ENCODE measurements at regions not wholly inside any gene's neighbourhood (a gene's known extent, or its start where the extent isn't known, plus 50 kb on each side); places are given as distances from the start of the nearest gene placed in this dataset.

DNA sequence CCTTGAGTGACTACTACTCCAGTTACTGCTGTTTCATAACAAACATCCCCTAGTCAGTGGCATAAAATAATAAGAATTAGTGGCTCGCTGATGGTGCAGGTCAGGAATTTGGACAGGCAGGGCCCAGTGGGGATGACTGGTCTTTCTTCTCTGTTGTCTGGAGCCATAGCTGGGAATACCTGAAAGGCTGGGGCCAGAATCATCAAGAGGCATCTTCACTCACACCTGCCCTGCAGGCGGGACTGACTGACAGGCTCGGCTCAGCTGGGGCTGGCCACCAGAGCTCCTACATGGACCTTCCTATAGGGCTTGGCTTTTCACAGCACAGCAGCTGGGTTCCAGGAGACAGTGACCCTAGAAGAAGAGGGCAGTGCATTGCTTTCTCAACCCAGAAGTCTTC is 148.8 kb upstream of the ATP10A start:
- H2AK5ac ChIP-seq (ENCODE audit: low read length): no peak overlapping the region
- H2BK120ac ChIP-seq (ENCODE audit: insufficient read depth, low read length, poor library complexity): no peak overlapping the region
- H3K23ac ChIP-seq (ENCODE audit: low read length): no peak overlapping the region
- H2BK5ac ChIP-seq (ENCODE audit: low read depth, low read length, poor library complexity): no peak overlapping the region
- H3K27me3 ChIP-seq (ENCODE audit: insufficient read depth, low read length): no peaks in the 10 kb centered on the region
- H3K18ac ChIP-seq (ENCODE audit: low read length): no peak overlapping the region
- H3K4me3 ChIP-seq (ENCODE audit: low read depth, low read length): no peak overlapping the region
- H2AFZ ChIP-seq (ENCODE audit: insufficient read depth, low read length, poor library complexity): no peak overlapping the region
- H3K9ac ChIP-seq (ENCODE audit: low read length): no peak overlapping the region
- no peaks in the 10 kb centered on the region for H3K9me3 ChIP-seq (ENCODE audit: insufficient read depth, low read depth, low read length)
- no CpG with 5 or more reads among the region's 3 CpGs for WGBS (ENCODE audit: extremely low coverage, insufficient coverage, insufficient read length)
- peak overlapping the region; percentile 59 for H4K91ac ChIP-seq (ENCODE audit: low read depth, low read length)
- peaks cover 8% of the 10 kb centered on the region for H3K79me1 ChIP-seq (ENCODE audit: low read length)
- no peak overlapping the region for H3K4me2 ChIP-seq (ENCODE audit: low read length)
- H3K36me3 ChIP-seq (ENCODE audit: control insufficient read depth in 1 of 2, insufficient read depth in 2 of 2, low read length in 2 of 2): no peaks in the 10 kb centered on the region
- no peaks in the 10 kb centered on the region for H3K79me2 ChIP-seq (ENCODE audit: control insufficient read depth, insufficient read depth, low read length, poor library complexity)
- peak overlapping the region; percentile 28 for H3K27ac ChIP-seq (ENCODE audit: low read depth, low read length)
- no peak overlapping the region for H4K12ac ChIP-seq (ENCODE audit: low read depth, low read length)
- peak overlapping the region; percentile 52 for H3K14ac ChIP-seq (ENCODE audit: low read length)
- DNase-seq: peak; percentile 91 to 92
- H3K4me1 ChIP-seq (ENCODE audit: control insufficient read depth in 1 of 2, insufficient read depth in 2 of 2, low read length in 2 of 2): peaks cover 18 to 26% of the 10 kb centered on the region in 2 experiments
- H2BK12ac ChIP-seq (ENCODE audit: low read length): peak overlapping the region; percentile 5
- no peak overlapping the region for H4K8ac ChIP-seq (ENCODE audit: low read depth, low read length)
- H3K4ac ChIP-seq (ENCODE audit: low read depth, low read length): no peak overlapping the region

DNA sequence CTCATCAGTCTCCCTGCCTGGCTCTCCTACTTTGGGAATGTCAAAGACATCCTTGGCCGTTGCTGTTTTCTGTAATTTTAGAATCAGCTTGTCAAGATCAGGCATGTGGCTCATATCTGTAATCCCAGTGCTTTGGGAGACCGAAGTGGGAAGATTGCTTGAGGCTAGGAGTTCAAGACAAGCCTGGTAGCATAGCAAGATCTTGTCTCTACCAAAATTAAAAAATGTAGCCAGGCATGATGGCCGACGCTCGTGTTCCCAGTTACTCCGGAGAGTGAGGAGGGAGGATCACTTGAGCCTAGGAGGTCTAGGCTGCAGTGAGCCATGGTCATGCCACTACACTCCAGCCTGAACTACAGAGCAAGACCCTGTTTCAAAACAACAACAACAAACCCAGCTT is 144.0 kb upstream of the ATP10A start:
- Histone ChIP-seq H3K9me3 (ENCODE audit: insufficient read depth, low read depth, low read length) (no peaks in the 10 kb centered on the region), H4K91ac (ENCODE audit: low read depth, low read length) (peak overlapping the region; percentile 82), H3K4me2 (ENCODE audit: low read length) (no peak overlapping the region), H2BK12ac (ENCODE audit: low read length) (peak overlapping the region; percentile 72), H3K23ac (ENCODE audit: low read length) (no peak overlapping the region), H4K12ac (ENCODE audit: low read depth, low read length) (peak overlapping the region; percentile 14), H3K27ac (ENCODE audit: low read depth, low read length) (peak overlapping the region; percentile 63), H2BK5ac (ENCODE audit: low read depth, low read length, poor library complexity) (peak overlapping the region; percentile 31), H3K18ac (ENCODE audit: low read length) (no peak overlapping the region), H3K4ac (ENCODE audit: low read depth, low read length) (no peak overlapping the region), H4K8ac (ENCODE audit: low read depth, low read length) (no peak overlapping the region), H3K9ac (ENCODE audit: low read length) (no peak overlapping the region), H2AK5ac (ENCODE audit: low read length) (no peak overlapping the region), H3K4me3 (ENCODE audit: low read depth, low read length) (no peak overlapping the region), H3K14ac (ENCODE audit: low read length) (no peak overlapping the region), H3K4me1 (ENCODE audit: control insufficient read depth in 1 of 2, insufficient read depth in 2 of 2, low read length in 2 of 2) (peaks cover 9 to 10% of the 10 kb centered on the region in 2 experiments), H3K36me3 (ENCODE audit: control insufficient read depth in 1 of 2, insufficient read depth in 2 of 2, low read length in 2 of 2) (no peaks in the 10 kb centered on the region), H2BK120ac (ENCODE audit: insufficient read depth, low read length, poor library complexity) (peak overlapping the region; percentile 20), H3K79me2 (ENCODE audit: control insufficient read depth, insufficient read depth, low read length, poor library complexity) (no peaks in the 10 kb centered on the region), H3K27me3 (ENCODE audit: insufficient read depth, low read length) (no peaks in the 10 kb centered on the region), H3K79me1 (ENCODE audit: low read length) (peaks cover 4% of the 10 kb centered on the region), H2AFZ (ENCODE audit: insufficient read depth, low read length, poor library complexity) (peak overlapping the region; percentile 1)
- WGBS (ENCODE audit: extremely low coverage, insufficient coverage, insufficient read length): no CpG with 5 or more reads among the region's 6 CpGs
- DNase-seq: peak; percentile 82 to 93

DNA sequence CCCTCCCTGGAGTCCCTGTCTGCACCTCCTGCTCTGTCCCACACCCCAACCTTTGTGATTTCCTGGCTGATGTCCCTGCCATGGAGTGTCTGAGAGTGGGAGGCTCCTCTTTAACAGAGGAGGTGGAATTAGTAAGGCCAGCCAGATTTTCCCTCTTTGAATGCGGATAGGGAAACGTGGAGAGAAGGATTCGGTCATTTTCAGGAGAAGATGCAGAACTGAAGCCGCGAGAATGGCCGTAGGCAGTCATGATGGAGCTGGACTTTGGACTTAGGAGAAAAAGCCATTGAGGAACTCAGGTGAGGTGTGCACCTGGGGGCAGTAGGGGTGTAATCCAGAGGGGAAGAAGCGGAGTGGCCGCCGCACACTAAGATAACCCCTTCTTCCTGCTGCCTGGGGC is 138.1 kb upstream of the ATP10A start:
- no peak overlapping the region for H3K18ac ChIP-seq (ENCODE audit: low read length)
- H3K79me2 ChIP-seq (ENCODE audit: control insufficient read depth, insufficient read depth, low read length, poor library complexity): no peaks in the 10 kb centered on the region
- H3K23ac ChIP-seq (ENCODE audit: low read length): no peak overlapping the region
- no peak overlapping the region for H2BK5ac ChIP-seq (ENCODE audit: low read depth, low read length, poor library complexity)
- peak overlapping the region; percentile 7 for H2AK5ac ChIP-seq (ENCODE audit: low read length)
- WGBS (ENCODE audit: extremely low coverage, insufficient coverage, insufficient read length): no CpG with 5 or more reads among the region's 9 CpGs
- peak overlapping the region; percentile 12 for H2BK12ac ChIP-seq (ENCODE audit: low read length)
- no peaks in the 10 kb centered on the region for H3K36me3 ChIP-seq (ENCODE audit: control insufficient read depth in 1 of 2, insufficient read depth in 2 of 2, low read length in 2 of 2)
- peak overlapping the region; percentile 6 for H3K14ac ChIP-seq (ENCODE audit: low read length)
- no peaks in the 10 kb centered on the region for H3K9me3 ChIP-seq (ENCODE audit: insufficient read depth, low read depth, low read length)
- H4K12ac ChIP-seq (ENCODE audit: low read depth, low read length): no peak overlapping the region
- peaks cover 4% of the 10 kb centered on the region for H3K79me1 ChIP-seq (ENCODE audit: low read length)
- DNase-seq: no peak
- no peak overlapping the region for H4K8ac ChIP-seq (ENCODE audit: low read depth, low read length)
- no peak overlapping the region for H4K91ac ChIP-seq (ENCODE audit: low read depth, low read length)
- H3K27me3 ChIP-seq (ENCODE audit: insufficient read depth, low read length): no peaks in the 10 kb centered on the region
- no peak overlapping the region for H3K4me2 ChIP-seq (ENCODE audit: low read length)
- H3K4ac ChIP-seq (ENCODE audit: low read depth, low read length): no peak overlapping the region
- no peak overlapping the region for H3K27ac ChIP-seq (ENCODE audit: low read depth, low read length)
- no peaks in the 10 kb centered on the region for H3K4me1 ChIP-seq (ENCODE audit: control insufficient read depth in 1 of 2, insufficient read depth in 2 of 2, low read length in 2 of 2)
- no peak overlapping the region for H3K9ac ChIP-seq (ENCODE audit: low read length)
- no peak overlapping the region for H3K4me3 ChIP-seq (ENCODE audit: low read depth, low read length)
- no peak overlapping the region for H2AFZ ChIP-seq (ENCODE audit: insufficient read depth, low read length, poor library complexity)
- no peak overlapping the region for H2BK120ac ChIP-seq (ENCODE audit: insufficient read depth, low read length, poor library complexity)

DNA sequence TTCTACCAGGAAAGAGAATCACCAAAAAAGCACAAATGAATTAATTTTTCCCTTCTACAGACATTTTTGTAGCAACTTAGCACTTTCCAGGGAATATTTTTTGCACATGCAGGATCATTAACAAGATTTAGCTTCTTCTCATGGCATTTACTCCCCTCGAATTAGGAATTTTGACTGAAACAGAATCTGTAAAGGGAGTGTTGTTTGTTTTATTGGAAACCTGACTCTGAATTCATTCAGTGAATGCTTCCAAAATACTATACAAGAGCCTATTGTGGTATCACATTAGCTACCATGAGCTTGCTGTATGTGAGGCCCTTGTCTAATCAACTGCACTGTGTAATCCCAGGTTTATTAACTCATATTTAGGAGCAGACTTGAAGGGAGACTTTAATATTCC is 130.4 kb upstream of the ATP10A start:
- H3K14ac ChIP-seq (ENCODE audit: low read length): no peak overlapping the region
- no peak overlapping the region for H4K91ac ChIP-seq (ENCODE audit: low read depth, low read length)
- no peak overlapping the region for H3K23ac ChIP-seq (ENCODE audit: low read length)
- H3K27me3 ChIP-seq (ENCODE audit: insufficient read depth, low read length): no peaks in the 10 kb centered on the region
- no peaks in the 10 kb centered on the region for H3K36me3 ChIP-seq (ENCODE audit: control insufficient read depth in 1 of 2, insufficient read depth in 2 of 2, low read length in 2 of 2)
- H2BK5ac ChIP-seq (ENCODE audit: low read depth, low read length, poor library complexity): no peak overlapping the region
- H2BK120ac ChIP-seq (ENCODE audit: insufficient read depth, low read length, poor library complexity): no peak overlapping the region
- H3K4ac ChIP-seq (ENCODE audit: low read depth, low read length): no peak overlapping the region
- DNase-seq: no peak
- H3K4me2 ChIP-seq (ENCODE audit: low read length): no peak overlapping the region
- H3K4me1 ChIP-seq (ENCODE audit: control insufficient read depth in 1 of 2, insufficient read depth in 2 of 2, low read length in 2 of 2): peaks cover 0 to 2% of the 10 kb centered on the region in 2 experiments
- no peak overlapping the region for H2BK12ac ChIP-seq (ENCODE audit: low read length)
- H3K79me2 ChIP-seq (ENCODE audit: control insufficient read depth, insufficient read depth, low read length, poor library complexity): no peaks in the 10 kb centered on the region
- no peak overlapping the region for H2AFZ ChIP-seq (ENCODE audit: insufficient read depth, low read length, poor library complexity)
- H4K8ac ChIP-seq (ENCODE audit: low read depth, low read length): no peak overlapping the region
- H4K12ac ChIP-seq (ENCODE audit: low read depth, low read length): no peak overlapping the region
- no peak overlapping the region for H3K9ac ChIP-seq (ENCODE audit: low read length)
- no CpG with 5 or more reads among the region's 1 CpG for WGBS (ENCODE audit: extremely low coverage, insufficient coverage, insufficient read length)
- no peak overlapping the region for H2AK5ac ChIP-seq (ENCODE audit: low read length)
- no peak overlapping the region for H3K27ac ChIP-seq (ENCODE audit: low read depth, low read length)
- no peaks in the 10 kb centered on the region for H3K79me1 ChIP-seq (ENCODE audit: low read length)
- H3K4me3 ChIP-seq (ENCODE audit: low read depth, low read length): no peak overlapping the region
- peaks cover 1% of the 10 kb centered on the region for H3K9me3 ChIP-seq (ENCODE audit: insufficient read depth, low read depth, low read length)
- no peak overlapping the region for H3K18ac ChIP-seq (ENCODE audit: low read length)

Measured in trophoblast cell (in vitro differentiated cells and primary cell).